Gastroesophageal sphincter (tissue), 4 donors: ENCODE measurements at regions not wholly inside any gene's neighbourhood (a gene's known extent, or its start where the extent isn't known, plus 50 kb on each side); places are given as distances from the start of the nearest gene placed in this dataset.

Source experiments
- ATAC-seq: fragments of 150-250 bp; one replicate; pipeline ENCODE4 v1.9.1; 2016; ENCODE audit warnings: mild to moderate bottlenecking, moderate library complexity
- H3K27ac ChIP-seq, 4 donors: fragments of 200-600 bp; sonication (generic) in 3 of 4; 1 replicate in 3 of 4; 2 replicates in 1 of 4; pipeline ENCODE4 v1.5.1; 2016 to 2019
- H3K27me3 ChIP-seq: fragments of 200-600 bp; sonication (generic); one replicate; pipeline ENCODE4 v1.5.1; 2019
- H3K36me3 ChIP-seq, 2 donors: fragments of 200-600 bp; sonication (generic); one replicate each; pipeline ENCODE4 v1.5.1; 2019; ENCODE audit warnings: control low read depth in 1 of 2
- H3K4me1 ChIP-seq, 3 donors: fragments of 200-600 bp; sonication (generic); 1 replicate in 2 of 3; 2 replicates in 1 of 3; pipeline ENCODE4 v1.5.1; 2016 to 2019; ENCODE audit warnings: control low read depth in 2 of 3
- H3K4me3 ChIP-seq, 2 donors: fragments of 200-600 bp; sonication (generic); one replicate each; pipeline ENCODE4 v1.5.1; 2019; ENCODE audit warnings: mild to moderate bottlenecking in 1 of 2, moderate library complexity in 1 of 2
- H3K9me3 ChIP-seq, 3 donors: fragments of 200-600 bp; sonication (generic); one replicate each; pipeline ENCODE4 v1.5.1; 2017 to 2019; ENCODE audit warnings: control low read depth in 2 of 3
- EP300 ChIP-seq: sonication (generic); formaldehyde crosslinking; IDR thresholded peaks from one replicate; pipeline ENCODE4 v1.6.1; 2017; ENCODE audit warnings: antibody characterized with exemption, mild to moderate bottlenecking
- POLR2A ChIP-seq, 2 donors: fragments of 450-650 bp; IDR thresholded peaks; one replicate each; pipeline ENCODE4 v1.6.1; 2017; ENCODE audit warnings: antibody characterized with exemption in 2 of 2, mild to moderate bottlenecking in 2 of 2, moderate library complexity in 1 of 2
- POLR2AphosphoS5 ChIP-seq: sonication (generic); formaldehyde crosslinking; IDR thresholded peaks from one replicate; pipeline ENCODE4 v1.6.1; 2017; ENCODE audit warnings: antibody characterized with exemption
- WGBS, 2 donors: methylation state at CpG; one replicate each; pipeline ENCODE4 v1.1.5; 2018; ENCODE audit warnings: low coverage in 1 of 2; 5-methylcytosine and 5-hydroxymethylcytosine counted together
- TF ChIP-seq, protein P1 (sequence below), 4 experiments: fragments of 200-600 bp in 2 of 4; fragments of 450-650 bp in 2 of 4; sonication (generic) in 1 of 4; IDR thresholded peaks; one replicate each; pipeline ENCODE4 v1.5.1; 2017 to 2019; ENCODE audit warnings: antibody characterized with exemption in 4 of 4, mild to moderate bottlenecking in 2 of 4, moderate library complexity in 2 of 4

- H3K36me3 ChIP-seq, result no peaks in the 10 kb centered on the region
- H3K4me3 ChIP-seq, result no peak overlapping the region
- no peaks in the 10 kb centered on the region for H3K4me1 ChIP-seq
- peaks cover 0 to 9% (median 0%) of the 10 kb centered on the region in 3 donors for H3K9me3 ChIP-seq
- no peak for TF ChIP-seq POLR2A (IDR thresholded peaks at IDR 0.05)
- TF ChIP-seq POLR2AphosphoS5, result no peak
- H3K27ac ChIP-seq, result no peak overlapping the region
- no peaks in the 10 kb centered on the region for H3K27me3 ChIP-seq
- ATAC-seq, result no peak
- WGBS, 2 donors, result 79 to 100% methylated on average over 2 to 5 of the region's 5 CpGs
These were observed 653.2 kb downstream of the HS3ST4 start for GRCh38 chr16:26344976-26345375.

DNA sequence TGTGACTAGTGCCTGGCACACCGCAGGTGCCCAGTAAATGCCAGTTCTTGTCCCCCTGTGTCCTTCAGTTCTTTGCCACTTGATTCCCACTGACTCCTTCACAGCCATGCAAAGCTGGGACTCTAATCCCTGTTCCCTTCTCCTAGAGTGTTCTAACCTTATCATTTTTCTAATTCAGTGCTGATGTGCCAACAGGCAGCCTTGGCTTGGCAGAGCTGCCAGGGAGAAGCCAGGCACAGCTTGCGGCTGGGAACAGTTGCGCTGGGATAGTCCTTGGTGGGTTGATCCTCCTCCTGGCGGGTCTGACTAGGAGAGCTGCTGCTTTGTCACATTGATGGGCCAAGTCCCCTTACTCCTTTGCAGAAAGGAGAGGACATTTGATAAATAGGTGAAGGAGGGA is 654.2 kb downstream of the HS3ST4 start:
- H3K4me3 ChIP-seq, result no peak overlapping the region
- ATAC-seq, result no peak
- H3K27ac ChIP-seq, result no peak overlapping the region
- TF ChIP-seq EP300 (no peak), POLR2AphosphoS5 (no peak), POLR2A (IDR thresholded peaks at IDR 0.05) (no peak)
- TF ChIP-seq, protein P1, sequence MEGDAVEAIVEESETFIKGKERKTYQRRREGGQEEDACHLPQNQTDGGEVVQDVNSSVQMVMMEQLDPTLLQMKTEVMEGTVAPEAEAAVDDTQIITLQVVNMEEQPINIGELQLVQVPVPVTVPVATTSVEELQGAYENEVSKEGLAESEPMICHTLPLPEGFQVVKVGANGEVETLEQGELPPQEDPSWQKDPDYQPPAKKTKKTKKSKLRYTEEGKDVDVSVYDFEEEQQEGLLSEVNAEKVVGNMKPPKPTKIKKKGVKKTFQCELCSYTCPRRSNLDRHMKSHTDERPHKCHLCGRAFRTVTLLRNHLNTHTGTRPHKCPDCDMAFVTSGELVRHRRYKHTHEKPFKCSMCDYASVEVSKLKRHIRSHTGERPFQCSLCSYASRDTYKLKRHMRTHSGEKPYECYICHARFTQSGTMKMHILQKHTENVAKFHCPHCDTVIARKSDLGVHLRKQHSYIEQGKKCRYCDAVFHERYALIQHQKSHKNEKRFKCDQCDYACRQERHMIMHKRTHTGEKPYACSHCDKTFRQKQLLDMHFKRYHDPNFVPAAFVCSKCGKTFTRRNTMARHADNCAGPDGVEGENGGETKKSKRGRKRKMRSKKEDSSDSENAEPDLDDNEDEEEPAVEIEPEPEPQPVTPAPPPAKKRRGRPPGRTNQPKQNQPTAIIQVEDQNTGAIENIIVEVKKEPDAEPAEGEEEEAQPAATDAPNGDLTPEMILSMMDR (IDR thresholded peaks at IDR 0.05), result no peak
- peaks cover 0 to 19% (median 0%) of the 10 kb centered on the region in 3 donors for H3K9me3 ChIP-seq
- no peaks in the 10 kb centered on the region for H3K4me1 ChIP-seq
- no peaks in the 10 kb centered on the region for H3K27me3 ChIP-seq
- H3K36me3 ChIP-seq, result no peaks in the 10 kb centered on the region
- 56 to 74% methylated on average over 3 to 4 of the region's 4 CpGs for WGBS, 2 donors

- Histone ChIP-seq H3K27ac (no peak overlapping the region), H3K4me1 (no peaks in the 10 kb centered on the region), H3K4me3 (no peak overlapping the region), H3K27me3 (no peaks in the 10 kb centered on the region), H3K9me3 (peaks cover 0 to 19% (median 0%) of the 10 kb centered on the region in 3 donors), H3K36me3 (no peaks in the 10 kb centered on the region)
- ATAC-seq, result no peak
- TF ChIP-seq POLR2A (IDR thresholded peaks at IDR 0.05), result no peak
- TF ChIP-seq, protein P1 (IDR thresholded peaks at IDR 0.05), result no peak
- no peak for TF ChIP-seq EP300
- TF ChIP-seq POLR2AphosphoS5, result no peak
- WGBS, 2 donors, result 96 to 100% methylated on average over 7 to 10 of the region's 10 CpGs
These were observed 656.3 kb downstream of the HS3ST4 start for GRCh38 chr16:26348095-26348494.

GRCh38 chr16:26360867-26361266 is 669.1 kb downstream of the HS3ST4 start:
- peaks cover 0 to 16% (median 0%) of the 10 kb centered on the region in 3 donors for H3K9me3 ChIP-seq
- TF ChIP-seq POLR2A (IDR thresholded peaks at IDR 0.05) (no peak), POLR2AphosphoS5 (no peak)
- ATAC-seq, result no peak
- no peak overlapping the region for H3K4me3 ChIP-seq
- no peaks in the 10 kb centered on the region for H3K4me1 ChIP-seq
- H3K27me3 ChIP-seq, result peaks cover 4% of the 10 kb centered on the region
- H3K36me3 ChIP-seq, result no peaks in the 10 kb centered on the region
- no peak overlapping the region for H3K27ac ChIP-seq
- WGBS, 2 donors, result 46 to 70% methylated on average over 3 to 4 of the region's 4 CpGs

GRCh38 chr16:26363581-26363980 is 671.8 kb downstream of the HS3ST4 start:
- H3K36me3 ChIP-seq, result no peaks in the 10 kb centered on the region
- H3K27me3 ChIP-seq, result peaks cover 8% of the 10 kb centered on the region
- no peaks in the 10 kb centered on the region for H3K9me3 ChIP-seq
- 43 to 60% methylated on average over 1 of the region's 1 CpG for WGBS, 2 donors
- no peak overlapping the region for H3K4me3 ChIP-seq
- no peak for ATAC-seq
- no peak overlapping the region for H3K27ac ChIP-seq
- TF ChIP-seq, protein P1 (IDR thresholded peaks at IDR 0.05), result no peak
- TF ChIP-seq EP300, result no peak
- no peak for TF ChIP-seq POLR2AphosphoS5
- no peak for TF ChIP-seq POLR2A (IDR thresholded peaks at IDR 0.05)
- H3K4me1 ChIP-seq, result no peaks in the 10 kb centered on the region

DNA sequence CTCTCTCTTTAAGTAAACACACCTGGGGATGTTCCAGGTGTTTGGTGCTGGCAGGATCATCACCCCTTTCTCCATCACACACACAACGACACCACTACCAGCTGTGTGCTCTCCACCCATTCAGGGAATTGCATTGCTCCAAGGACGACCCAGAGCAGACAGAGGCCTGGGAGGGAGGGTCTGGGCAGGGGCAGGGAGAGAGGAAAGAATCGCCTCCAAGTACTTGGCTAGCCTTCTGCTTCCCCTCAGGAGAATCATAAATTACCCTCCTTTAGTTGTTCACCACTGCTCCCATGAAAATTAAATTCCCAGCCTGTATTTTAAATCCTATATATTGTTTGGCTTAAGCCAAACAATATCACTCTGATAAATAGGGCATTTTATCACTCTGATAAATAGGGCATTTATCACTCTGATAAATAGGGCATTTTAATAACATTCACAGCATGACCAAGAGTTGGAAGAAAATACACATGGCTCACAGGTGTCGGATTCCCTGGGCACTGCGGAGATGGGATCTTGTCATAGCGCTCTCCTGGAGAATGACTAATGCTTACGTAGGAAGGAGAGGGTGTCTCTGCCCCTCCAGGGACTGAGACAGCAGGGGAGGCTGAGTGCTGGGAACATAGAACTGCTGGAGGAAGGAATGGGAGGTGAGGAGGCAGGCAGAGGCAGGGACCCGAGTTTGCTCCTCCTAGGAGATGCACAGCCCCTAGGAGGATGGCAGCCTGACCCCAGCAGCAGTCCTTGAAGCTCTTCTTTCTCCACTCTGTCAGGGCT is 673.6 kb downstream of the HS3ST4 start:
- no peaks in the 10 kb centered on the region for H3K4me1 ChIP-seq
- no peak overlapping the region for H3K4me3 ChIP-seq
- no peaks in the 10 kb centered on the region for H3K9me3 ChIP-seq
- H3K36me3 ChIP-seq, result no peaks in the 10 kb centered on the region
- peaks cover 8% of the 10 kb centered on the region for H3K27me3 ChIP-seq
- no peak for TF ChIP-seq POLR2AphosphoS5
- TF ChIP-seq, protein P1 (IDR thresholded peaks at IDR 0.05), result no peak
- TF ChIP-seq EP300, result no peak
- no peak for TF ChIP-seq POLR2A (IDR thresholded peaks at IDR 0.05)
- WGBS, 2 donors, result 6 to 20% methylated on average over 3 to 6 of the region's 8 CpGs
- H3K27ac ChIP-seq, result no peak overlapping the region
- ATAC-seq, result no peak
